ENCODE measurements at regions not wholly inside any gene's neighbourhood (a gene's known extent, or its start where the extent isn't known, plus 50 kb on each side); places are given as distances from the start of the nearest gene placed in this dataset.

DNA sequence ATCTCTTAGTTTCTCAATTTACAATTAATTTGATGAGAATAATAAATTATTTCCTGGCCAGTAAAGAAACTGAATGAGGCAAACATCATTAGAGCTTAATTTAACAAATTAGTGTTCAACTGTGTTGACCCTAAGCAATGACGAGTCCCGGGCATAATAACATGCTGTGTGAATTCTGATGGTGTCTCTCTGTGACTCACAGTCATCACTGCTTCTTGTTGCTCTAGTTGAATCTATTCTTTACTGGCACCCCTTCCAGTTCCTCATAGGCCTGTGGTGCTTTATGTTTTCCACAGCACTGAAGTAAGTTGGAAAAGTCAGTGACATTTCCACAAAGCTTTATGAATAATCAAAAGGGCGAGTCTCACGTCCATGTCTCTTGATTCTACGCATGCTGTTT is 57.7 kb upstream of the SLC7A11 start:
- no peak for DNase-seq

DNA sequence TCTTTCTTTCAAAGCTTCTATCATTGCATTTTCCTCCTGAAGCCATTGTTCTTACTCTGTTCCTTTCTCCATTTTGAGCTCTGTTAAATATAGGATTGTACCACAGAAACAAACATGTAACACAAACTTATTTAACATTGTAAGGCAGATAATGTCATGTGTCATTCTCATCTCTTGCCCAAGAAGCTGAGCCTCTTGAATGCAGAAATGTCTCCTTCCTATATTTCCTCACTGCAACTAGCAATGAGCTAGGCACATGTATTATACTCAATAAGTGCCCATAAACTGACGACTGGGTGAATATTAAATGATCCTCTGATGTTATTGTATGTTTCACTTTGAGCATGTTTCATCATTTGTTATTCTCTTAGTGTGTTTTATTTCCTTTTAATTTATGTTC is 56.7 kb upstream of the SLC7A11 start:
- DNase-seq = no peak

DNA sequence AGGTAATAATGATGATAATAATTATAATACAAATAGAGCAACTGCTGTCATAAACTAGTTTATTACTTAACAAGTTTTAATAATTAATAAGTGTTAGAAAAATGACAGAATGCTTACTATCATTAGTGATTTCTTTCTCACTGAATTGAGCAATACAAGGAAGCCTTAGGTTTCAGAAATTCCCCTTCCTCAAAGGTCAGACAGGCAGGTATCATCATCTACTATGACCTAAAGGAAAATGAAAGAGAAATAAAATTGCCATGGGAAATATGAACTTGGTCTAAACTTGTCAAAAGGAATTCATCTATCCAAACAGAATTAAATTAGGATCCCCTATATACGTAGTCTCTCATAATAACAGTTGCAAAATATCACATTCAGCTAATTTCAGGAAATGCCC is 56.3 kb upstream of the SLC7A11 start:
- DNase-seq = no peak

DNA sequence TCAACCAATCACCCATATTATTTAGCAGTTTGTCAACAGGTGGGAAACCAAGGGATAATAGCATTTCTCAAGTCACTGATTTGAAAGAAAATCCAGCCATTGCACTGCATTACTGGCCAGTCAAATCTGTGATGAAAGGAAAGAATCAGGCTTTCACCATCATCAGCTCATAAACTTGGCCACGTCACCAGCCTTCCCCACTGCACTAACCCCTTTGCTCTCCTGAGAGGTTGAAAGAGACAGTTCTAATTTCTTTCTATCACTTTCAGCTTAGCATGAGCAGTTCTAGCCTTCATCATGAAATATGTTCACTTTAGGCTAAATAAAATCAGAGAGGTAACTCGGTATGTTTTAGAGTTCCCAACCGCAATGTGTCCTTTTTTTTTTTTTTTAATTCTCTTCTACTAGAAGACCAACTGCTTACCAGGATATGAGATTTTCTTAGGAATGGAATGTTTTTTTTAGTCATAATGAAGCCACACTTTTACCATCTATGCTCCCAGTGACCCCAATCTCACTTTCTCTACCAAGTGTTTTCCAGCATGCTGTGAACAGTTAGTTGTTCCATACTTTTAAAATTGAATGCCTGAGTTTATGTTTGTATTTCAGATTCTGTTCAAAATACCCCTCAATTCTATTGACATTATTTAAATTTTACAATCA is 55.7 kb upstream of the SLC7A11 start:
- DNase-seq = no peak

DNA sequence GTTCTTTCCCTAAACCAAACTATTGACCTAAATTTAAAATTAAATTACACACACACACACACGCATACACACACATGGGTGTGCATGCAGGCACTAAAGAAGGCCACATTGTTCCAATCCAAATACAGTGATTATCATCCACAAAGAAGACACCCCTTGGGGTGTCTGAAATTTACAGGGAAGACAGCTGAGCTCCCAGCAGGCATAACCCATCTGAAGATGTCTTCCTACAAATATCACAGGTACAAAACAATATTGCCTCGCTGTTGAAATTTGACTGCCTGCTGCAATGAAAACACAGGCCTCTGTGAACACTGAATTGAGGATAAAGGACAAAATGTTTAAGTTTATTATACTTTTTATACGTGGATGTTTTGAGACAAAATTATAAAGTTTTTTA is 50.2 kb upstream of the SLC7A11 start:
- DNase-seq = no peak

Data from T-helper 2 cell (primary cell).